GM06990 (cell line): ENCODE measurements at regions not wholly inside any gene's neighbourhood (a gene's known extent, or its start where the extent isn't known, plus 50 kb on each side); places are given as distances from the start of the nearest gene placed in this dataset.

Experiments
- DNase-seq: peaks from one replicate; pipeline ENCODE4 v3.0.0-alpha.2; 2011; ENCODE audit not compliant: insufficient read length; ENCODE audit errors: extremely low read depth
- H3K27me3 ChIP-seq: replicated peaks from 2 replicates; pipeline ENCODE4 v1.6.0; 2011; ENCODE audit warnings: low read length; ENCODE audit not compliant: control insufficient read depth, insufficient read depth
- H3K36me3 ChIP-seq: 2 replicates; pipeline ENCODE4 v1.5.1; 2011; ENCODE audit warnings: low read length; ENCODE audit not compliant: control insufficient read depth, insufficient read depth
- H3K4me3 ChIP-seq: replicated peaks from 2 replicates; pipeline ENCODE4 v1.5.1; 2011; ENCODE audit warnings: low read depth, mild to moderate bottlenecking, control low read depth, low read length
- TF ChIP-seq, protein P1 (sequence below): IDR thresholded peaks from 2 replicates; pipeline ENCODE4 v1.5.1; 2011; ENCODE audit warnings: low read length, control low read depth, mild to moderate bottlenecking, inconsistent platforms; ENCODE audit not compliant: insufficient read depth, poor library complexity, severe bottlenecking

DNA sequence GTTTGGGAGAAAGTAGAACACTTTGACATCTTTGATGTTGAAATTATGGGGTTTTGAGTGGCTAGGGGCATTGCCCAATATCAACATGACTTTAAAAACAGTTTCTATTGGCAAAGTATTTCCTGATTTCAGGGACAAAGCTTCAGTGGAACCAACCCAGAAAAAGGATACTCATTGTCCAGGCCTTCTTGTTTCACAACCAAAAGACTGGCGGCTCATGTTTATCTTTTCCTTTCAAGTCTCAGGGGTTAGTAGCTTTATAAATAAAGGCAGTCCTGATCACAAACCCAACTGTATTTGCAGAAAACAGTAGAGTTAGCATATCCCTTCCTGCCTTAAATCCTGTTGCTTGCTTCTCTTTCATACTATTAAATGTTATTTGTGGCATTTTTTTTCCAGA is 119.1 kb downstream of the SLITRK2 start:
- no peak for DNase-seq
- TF ChIP-seq, protein P1, sequence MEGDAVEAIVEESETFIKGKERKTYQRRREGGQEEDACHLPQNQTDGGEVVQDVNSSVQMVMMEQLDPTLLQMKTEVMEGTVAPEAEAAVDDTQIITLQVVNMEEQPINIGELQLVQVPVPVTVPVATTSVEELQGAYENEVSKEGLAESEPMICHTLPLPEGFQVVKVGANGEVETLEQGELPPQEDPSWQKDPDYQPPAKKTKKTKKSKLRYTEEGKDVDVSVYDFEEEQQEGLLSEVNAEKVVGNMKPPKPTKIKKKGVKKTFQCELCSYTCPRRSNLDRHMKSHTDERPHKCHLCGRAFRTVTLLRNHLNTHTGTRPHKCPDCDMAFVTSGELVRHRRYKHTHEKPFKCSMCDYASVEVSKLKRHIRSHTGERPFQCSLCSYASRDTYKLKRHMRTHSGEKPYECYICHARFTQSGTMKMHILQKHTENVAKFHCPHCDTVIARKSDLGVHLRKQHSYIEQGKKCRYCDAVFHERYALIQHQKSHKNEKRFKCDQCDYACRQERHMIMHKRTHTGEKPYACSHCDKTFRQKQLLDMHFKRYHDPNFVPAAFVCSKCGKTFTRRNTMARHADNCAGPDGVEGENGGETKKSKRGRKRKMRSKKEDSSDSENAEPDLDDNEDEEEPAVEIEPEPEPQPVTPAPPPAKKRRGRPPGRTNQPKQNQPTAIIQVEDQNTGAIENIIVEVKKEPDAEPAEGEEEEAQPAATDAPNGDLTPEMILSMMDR = no peak
- H3K27me3 ChIP-seq = no peaks in the 10 kb centered on the region
- no peak overlapping the region for H3K4me3 ChIP-seq
- H3K36me3 ChIP-seq = no peaks in the 10 kb centered on the region

DNA sequence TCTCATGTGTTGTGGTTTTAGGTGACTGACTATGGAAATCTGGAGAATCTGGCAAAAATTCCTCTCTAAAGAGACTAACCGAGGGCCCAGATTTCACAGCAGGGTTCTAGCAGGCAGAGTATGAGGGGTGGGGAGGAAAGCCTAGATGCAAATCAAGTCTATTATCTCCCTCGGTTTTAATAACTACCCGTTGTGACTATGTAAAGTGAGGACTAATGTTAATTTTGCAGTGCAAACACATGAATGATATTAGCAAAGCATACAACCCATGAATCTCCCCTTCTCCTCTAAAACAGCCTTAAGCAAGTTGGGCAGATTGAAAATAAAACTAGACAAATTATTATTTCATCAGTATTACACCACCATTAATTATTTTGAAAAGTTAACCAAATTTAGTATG is 131.4 kb downstream of the SLITRK2 start:
- Histone ChIP-seq H3K36me3 (no peaks in the 10 kb centered on the region), H3K4me3 (no peak overlapping the region), H3K27me3 (no peaks in the 10 kb centered on the region)
- no peak for DNase-seq
- TF ChIP-seq, protein P1 = no peak

DNA sequence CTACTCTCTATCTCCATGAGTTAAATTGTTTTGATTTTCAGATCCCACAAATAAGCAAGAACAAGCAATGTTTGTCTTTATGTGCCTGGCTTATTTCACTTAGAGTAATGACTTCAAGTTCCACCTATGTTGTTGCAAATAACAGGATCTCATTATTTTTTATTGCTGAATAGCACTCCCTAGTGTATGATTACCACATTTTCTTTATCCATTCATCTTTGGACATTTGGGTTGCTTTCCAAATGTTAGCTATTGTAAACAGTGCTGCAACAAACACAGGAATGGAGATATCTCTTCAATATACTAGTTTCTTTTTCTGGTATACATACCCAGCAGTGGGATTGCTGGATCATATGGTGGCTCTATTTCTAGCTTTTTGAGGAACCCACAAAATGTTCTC is 136.0 kb downstream of the SLITRK2 start:
- H3K27me3 ChIP-seq = no peaks in the 10 kb centered on the region
- DNase-seq = no peak
- no peak overlapping the region for H3K4me3 ChIP-seq
- TF ChIP-seq, protein P1 = no peak
- no peaks in the 10 kb centered on the region for H3K36me3 ChIP-seq

DNA sequence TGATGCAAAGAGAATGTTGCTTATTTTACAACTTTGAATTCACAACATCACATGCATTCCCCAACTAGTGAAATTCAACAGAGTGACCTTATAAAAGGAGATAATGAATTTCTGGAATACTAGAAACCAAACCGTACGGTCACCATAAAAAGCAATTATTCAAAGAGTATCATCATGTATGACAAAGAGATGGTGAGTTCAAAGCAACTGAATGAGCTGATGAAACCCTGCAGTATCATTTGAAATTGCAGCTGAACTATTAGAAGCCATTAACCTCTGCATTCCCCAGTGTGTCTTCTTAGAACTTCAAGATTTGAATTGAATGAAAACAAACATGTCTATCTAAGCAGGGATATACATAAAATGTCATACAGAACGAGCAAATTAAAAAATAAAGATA is 172.4 kb downstream of the SLITRK2 start:
- no peak overlapping the region for H3K4me3 ChIP-seq
- H3K27me3 ChIP-seq = no peaks in the 10 kb centered on the region
- no peak for DNase-seq
- TF ChIP-seq, protein P1 = no peak
- no peaks in the 10 kb centered on the region for H3K36me3 ChIP-seq

DNA sequence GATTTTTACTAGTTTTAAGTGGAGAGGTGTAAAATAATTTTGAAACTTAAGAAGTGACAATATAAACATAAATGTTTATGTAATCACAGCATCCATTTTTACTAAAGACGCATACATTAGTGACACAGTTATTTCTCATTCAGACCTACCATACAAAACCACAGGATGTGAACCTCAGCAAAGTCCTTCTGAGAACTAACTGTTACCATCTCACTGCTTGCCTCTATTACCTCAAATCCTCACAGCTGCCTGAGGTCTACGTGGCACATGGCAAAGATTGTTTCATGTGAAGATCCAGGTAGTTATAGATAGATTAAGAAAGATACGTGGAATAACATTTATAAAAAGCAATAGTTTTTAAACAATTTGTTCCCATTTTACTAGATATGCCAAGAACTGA is 189.0 kb downstream of the SLITRK2 start:
- no peaks in the 10 kb centered on the region for H3K36me3 ChIP-seq
- no peak for DNase-seq
- H3K4me3 ChIP-seq = no peak overlapping the region
- TF ChIP-seq, protein P1 = no peak
- no peaks in the 10 kb centered on the region for H3K27me3 ChIP-seq

DNA sequence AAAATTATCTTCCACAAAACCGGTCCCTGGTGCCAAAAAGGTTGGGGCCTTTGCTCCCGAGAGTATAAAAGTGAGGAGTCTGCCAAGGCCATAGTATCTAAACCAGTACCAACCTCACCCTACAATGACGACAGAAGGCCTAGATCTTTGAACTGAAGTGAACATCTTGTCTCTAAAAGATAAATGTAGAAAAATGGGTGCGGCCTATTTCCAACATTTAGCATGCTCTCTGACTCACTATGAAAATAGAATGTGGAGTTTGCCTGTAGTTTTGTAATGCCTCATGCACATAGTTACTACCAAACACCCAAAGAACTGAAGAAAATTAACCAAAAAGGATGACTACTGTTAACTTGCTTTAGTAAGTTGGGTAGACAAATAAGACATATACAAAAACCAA is 218.4 kb downstream of the SLITRK2 start:
- Histone ChIP-seq H3K36me3 (no peaks in the 10 kb centered on the region), H3K27me3 (no peaks in the 10 kb centered on the region), H3K4me3 (no peak overlapping the region)
- no peak for DNase-seq
- TF ChIP-seq, protein P1 = no peak
